ENCODE measurements at regions not wholly inside any gene's neighbourhood (a gene's known extent, or its start where the extent isn't known, plus 50 kb on each side); places are given as distances from the start of the nearest gene placed in this dataset.

GRCh38 chr15:24886538-24886937 is 68.2 kb upstream of the SNRPN start:
- Histone ChIP-seq H3K9ac (ENCODE audit: control insufficient read depth, extremely low read depth, insufficient read depth, low read length) (no peak overlapping the region), H4K20me1 (ENCODE audit: control insufficient read depth, extremely low read depth, insufficient read depth, low read length) (no peaks in the 10 kb centered on the region), H3K4me1 (ENCODE audit: control insufficient read depth, extremely low read depth, insufficient read depth, low read length) (no peaks in the 10 kb centered on the region), H3K4me2 (ENCODE audit: control insufficient read depth, extremely low read depth, insufficient read depth, low read depth, low read length) (no peak overlapping the region), H3K36me3 (ENCODE audit: control insufficient read depth in 2 of 2, extremely low read depth in 1 of 2, insufficient read depth in 2 of 2, low read length in 2 of 2) (no peaks in the 10 kb centered on the region), H3K27me3 (ENCODE audit: control insufficient read depth, extremely low read depth, insufficient read depth, low read length) (no peaks in the 10 kb centered on the region), H3K4me3 (ENCODE audit: control insufficient read depth in 2 of 3, extremely low read depth in 1 of 3, insufficient read depth in 2 of 3, low read depth in 1 of 3, low read length in 3 of 3) (no peak overlapping the region), H3K79me2 (ENCODE audit: control insufficient read depth, insufficient read depth, low read length) (no peaks in the 10 kb centered on the region), H3K9me3 (ENCODE audit: control insufficient read depth, low read depth, low read length) (peaks cover 2% of the 10 kb centered on the region), H3K27ac (ENCODE audit: control insufficient read depth, insufficient read depth, low read length) (no peak overlapping the region), H2AFZ (ENCODE audit: control insufficient read depth, low read length) (no peak overlapping the region), H3K9me1 (ENCODE audit: control insufficient read depth, extremely low read depth, insufficient read depth, low read length) (no peaks in the 10 kb centered on the region)
- TF ChIP-seq CTCF (optimal IDR thresholded peaks at IDR 0.05 in 1 of 3, IDR thresholded peaks at IDR 0.05 in 1 of 3, conservative IDR thresholded peaks at IDR 0.05 in 1 of 3; ENCODE audit: extremely low read depth in 1 of 3, insufficient read depth in 2 of 3, low read length in 3 of 3), result no peak
- TF ChIP-seq EZH2 (IDR thresholded peaks at IDR 0.05; ENCODE audit: low read length), result no peak
- dilution Hi-C loops (cut with MboI; ENCODE audit: extremely low pct_ligation_motif_present, low sequenced_read_pairs), result no loop called here
- DNase-seq (ENCODE audit: low read depth, low spot score) (no peak), FAIRE-seq (no peak)

- no peaks in the 10 kb centered on the region for H3K9me3 ChIP-seq (ENCODE audit: control insufficient read depth, low read depth, low read length)
- FAIRE-seq, result no peak
- dilution Hi-C loops (cut with MboI; ENCODE audit: extremely low pct_ligation_motif_present, low sequenced_read_pairs), result no loop called here
These were observed 56.0 kb upstream of the SNRPN start for GRCh38 chr15:24898715-24899272.

More at GRCh38 chr15:24898715-24899272, 56.0 kb upstream of the SNRPN start:
- Histone ChIP-seq H3K36me3 (ENCODE audit: control insufficient read depth in 2 of 2, extremely low read depth in 1 of 2, insufficient read depth in 2 of 2, low read length in 2 of 2) (no peaks in the 10 kb centered on the region), H2AFZ (ENCODE audit: control insufficient read depth, low read length) (no peak overlapping the region), H3K4me2 (ENCODE audit: control insufficient read depth, extremely low read depth, insufficient read depth, low read depth, low read length) (no peak overlapping the region), H3K27me3 (ENCODE audit: control insufficient read depth, extremely low read depth, insufficient read depth, low read length) (no peaks in the 10 kb centered on the region), H3K4me3 (ENCODE audit: control insufficient read depth in 2 of 3, extremely low read depth in 1 of 3, insufficient read depth in 2 of 3, low read depth in 1 of 3, low read length in 3 of 3) (no peak overlapping the region), H3K4me1 (ENCODE audit: control insufficient read depth, extremely low read depth, insufficient read depth, low read length) (no peaks in the 10 kb centered on the region), H4K20me1 (ENCODE audit: control insufficient read depth, extremely low read depth, insufficient read depth, low read length) (no peaks in the 10 kb centered on the region), H3K9ac (ENCODE audit: control insufficient read depth, extremely low read depth, insufficient read depth, low read length) (no peak overlapping the region), H3K9me1 (ENCODE audit: control insufficient read depth, extremely low read depth, insufficient read depth, low read length) (no peaks in the 10 kb centered on the region), H3K79me2 (ENCODE audit: control insufficient read depth, insufficient read depth, low read length) (no peaks in the 10 kb centered on the region), H3K27ac (ENCODE audit: control insufficient read depth, insufficient read depth, low read length) (no peak overlapping the region)
- no peak for DNase-seq (ENCODE audit: low read depth, low spot score)
- TF ChIP-seq CTCF (optimal IDR thresholded peaks at IDR 0.05 in 1 of 3, IDR thresholded peaks at IDR 0.05 in 1 of 3, conservative IDR thresholded peaks at IDR 0.05 in 1 of 3; ENCODE audit: extremely low read depth in 1 of 3, insufficient read depth in 2 of 3, low read length in 3 of 3) (no peak), EZH2 (IDR thresholded peaks at IDR 0.05; ENCODE audit: low read length) (no peak)
